Heart left ventricle (tissue), 16 donors: ENCODE measurements at regions not wholly inside any gene's neighbourhood (a gene's known extent, or its start where the extent isn't known, plus 50 kb on each side); places are given as distances from the start of the nearest gene placed in this dataset.

ENCODE experiments used
- ATAC-seq, 4 donors: fragments of 200-7000 bp; cut with Tn5 transposase; one replicate each; pipeline ENCODE4 v1.9.1; 2020 to 2022; ENCODE audit warnings: moderate library complexity in 4 of 4, mild to moderate bottlenecking in 3 of 4, moderate number of reproducible peaks in 1 of 4
- DNase-seq, 5 donors: peaks; one replicate each; pipeline ENCODE4 v3.0.0-alpha.2; 2020
- H3K27ac ChIP-seq, 12 donors: fragments of 200-600 bp; sonication (generic) in 4 of 12; one replicate each; pipeline versions ENCODE4 v1.5.0 to v1.8.0; 2016 to 2022; ENCODE audit warnings: mild to moderate bottlenecking in 2 of 12
- H3K27me3 ChIP-seq, 9 donors: fragments of 200-600 bp; sonication (generic) in 2 of 9; one replicate each; pipeline versions ENCODE4 v1.5.1 to v1.8.0; 2016 to 2022; ENCODE audit warnings: mild to moderate bottlenecking in 3 of 9
- H3K36me3 ChIP-seq, 9 donors: fragments of 200-600 bp; sonication (generic) in 2 of 9; one replicate each; pipeline versions ENCODE4 v1.5.0 to v1.8.0; 2018 to 2022; ENCODE audit warnings: mild to moderate bottlenecking in 2 of 9
- H3K4me1 ChIP-seq, 12 donors: fragments of 200-600 bp; sonication (generic) in 4 of 12; one replicate each; pipeline versions ENCODE4 v1.5.0 to v1.8.0; 2016 to 2022; ENCODE audit warnings: mild to moderate bottlenecking in 3 of 12
- H3K4me3 ChIP-seq, 12 donors: fragments of 200-600 bp; sonication (generic) in 4 of 12; one replicate each; pipeline versions ENCODE4 v1.5.0 to v1.8.0; 2017 to 2022; ENCODE audit warnings: mild to moderate bottlenecking in 9 of 12, moderate library complexity in 4 of 12
- H3K9me3 ChIP-seq, 12 donors: fragments of 200-600 bp; sonication (generic) in 4 of 12; one replicate each; pipeline versions ENCODE4 v1.5.0 to v1.8.0; 2016 to 2022; ENCODE audit warnings: mild to moderate bottlenecking in 1 of 12
- POLR2A ChIP-seq, 2 donors: fragments of 450-650 bp; IDR thresholded peaks; one replicate each; pipeline ENCODE4 v1.6.1; 2017; ENCODE audit warnings: antibody characterized with exemption in 2 of 2, mild to moderate bottlenecking in 2 of 2, moderate library complexity in 2 of 2
- WGBS, 4 donors: extraction: QIAGEN DNeasy Blood & Tissue Kit in 2 of 4; methylation state at CpG; one replicate each; pipeline versions ENCODE4 v1.1.5 to v1.1.7; 2013 to 2018; 5-methylcytosine and 5-hydroxymethylcytosine counted together
- intact Hi-C, 10 donors: fragments of 100-400 bp; cut with DNase I; formaldehyde crosslinking; loops; one replicate each; pipeline versions ENCODE4 v1.11.1 to v1.14.2; 2022
- TF ChIP-seq, protein P1 (sequence below), 12 donors: fragments of 200-600 bp; sonication (generic) in 4 of 12; IDR thresholded peaks; one replicate each; pipeline versions ENCODE4 v1.5.0 to v1.8.0; 2018 to 2022; ENCODE audit warnings: antibody characterized with exemption in 12 of 12, mild to moderate bottlenecking in 5 of 12
- donor health status: ischemic (EF 13 %, LVEDD 7.1; RV severe dilation, severe dysfunction).
- donor health status: healthy with polysubstance abuse.
- donor health status: DM: no; HTN: yes; CAD: no.
- donor health status: DM: no; HTN: no; CAD: no.
- donor health status: ischemic (EF 25% LVEDD 6.9; RV normal size, moderate dysfunction).
- donor health status: ischemic (EF 25% LVEDD 5.7; RV mildly dilated, moderate dysfunction).
- donor health status: healthy.
- donor health status: DM: yes; HTN: yes; CAD: no.
- donor health status: ischemic (EF 35%, LVEDD 5.7; RV mildly dilated, moderate dysfunction).
- donor health status: nonischemic (EF 11% LVEDD 7.7; RV severe dilation, severe dysfunction).
- donor health status: DM: yes; HTN: yes; CAD: no.
- donor health status: PGD.
- donor health status: ischemic (EF 29% LVEDD 5.4; RV normal size, mild dysfunction).
- donor health status: nonischemic (EF 23%, LVEDD 6.1; RV moderate dilation, normal function).

DNA sequence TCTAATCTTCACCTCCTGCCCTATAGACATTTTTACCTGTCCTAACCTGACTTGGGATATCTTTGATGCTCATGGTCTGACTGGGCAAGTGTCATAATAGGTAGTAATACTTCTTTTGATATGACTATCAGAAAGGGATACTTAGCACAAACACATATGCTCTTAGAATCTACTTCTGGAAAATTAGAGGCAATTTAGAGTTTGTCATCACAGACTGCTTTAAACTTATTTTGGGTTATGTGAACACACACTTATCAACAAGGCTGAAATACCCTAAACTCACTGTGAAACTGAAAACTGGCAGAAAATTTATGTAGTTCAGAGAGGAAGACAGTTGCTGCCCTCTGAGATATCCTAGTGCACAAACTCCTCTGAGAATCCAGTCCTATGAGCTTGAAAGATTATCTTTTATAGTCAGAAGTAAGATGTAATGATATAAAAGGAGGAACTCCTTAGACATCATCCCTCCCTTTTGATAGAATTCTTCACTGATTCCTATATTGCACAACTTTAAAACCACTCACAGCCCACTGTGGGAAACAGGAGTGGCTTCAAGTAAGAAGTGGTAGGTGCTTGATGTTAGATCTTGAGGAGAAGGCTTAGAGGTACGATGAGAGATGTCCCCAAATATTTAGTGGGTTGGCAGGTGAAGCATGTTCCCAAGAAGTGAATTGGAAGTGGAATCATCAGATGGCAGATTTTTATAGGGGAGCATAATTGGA lies 273.3 kb downstream of the MAN2A1 start:
- H3K4me1 ChIP-seq, result peaks cover 0 to 18% (median 0%) of the 10 kb centered on the region in 12 donors
- ATAC-seq (no peak), DNase-seq (no peak)
- H3K27me3 ChIP-seq, result no peaks in the 10 kb centered on the region
- WGBS, 4 donors, result 32 to 93% (median 73%) methylated on average over 1 of the region's 1 CpG
- intact Hi-C loops, result no loop called here
- H3K4me3 ChIP-seq, result no peak overlapping the region
- TF ChIP-seq, protein P1, sequence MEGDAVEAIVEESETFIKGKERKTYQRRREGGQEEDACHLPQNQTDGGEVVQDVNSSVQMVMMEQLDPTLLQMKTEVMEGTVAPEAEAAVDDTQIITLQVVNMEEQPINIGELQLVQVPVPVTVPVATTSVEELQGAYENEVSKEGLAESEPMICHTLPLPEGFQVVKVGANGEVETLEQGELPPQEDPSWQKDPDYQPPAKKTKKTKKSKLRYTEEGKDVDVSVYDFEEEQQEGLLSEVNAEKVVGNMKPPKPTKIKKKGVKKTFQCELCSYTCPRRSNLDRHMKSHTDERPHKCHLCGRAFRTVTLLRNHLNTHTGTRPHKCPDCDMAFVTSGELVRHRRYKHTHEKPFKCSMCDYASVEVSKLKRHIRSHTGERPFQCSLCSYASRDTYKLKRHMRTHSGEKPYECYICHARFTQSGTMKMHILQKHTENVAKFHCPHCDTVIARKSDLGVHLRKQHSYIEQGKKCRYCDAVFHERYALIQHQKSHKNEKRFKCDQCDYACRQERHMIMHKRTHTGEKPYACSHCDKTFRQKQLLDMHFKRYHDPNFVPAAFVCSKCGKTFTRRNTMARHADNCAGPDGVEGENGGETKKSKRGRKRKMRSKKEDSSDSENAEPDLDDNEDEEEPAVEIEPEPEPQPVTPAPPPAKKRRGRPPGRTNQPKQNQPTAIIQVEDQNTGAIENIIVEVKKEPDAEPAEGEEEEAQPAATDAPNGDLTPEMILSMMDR (IDR thresholded peaks at IDR 0.05), result no peak
- TF ChIP-seq POLR2A (IDR thresholded peaks at IDR 0.05), result no peak
- H3K9me3 ChIP-seq, result no peaks in the 10 kb centered on the region
- peak overlapping the region in 1 of 12 donors; percentile 17 for H3K27ac ChIP-seq
- H3K36me3 ChIP-seq, result no peaks in the 10 kb centered on the region

DNA sequence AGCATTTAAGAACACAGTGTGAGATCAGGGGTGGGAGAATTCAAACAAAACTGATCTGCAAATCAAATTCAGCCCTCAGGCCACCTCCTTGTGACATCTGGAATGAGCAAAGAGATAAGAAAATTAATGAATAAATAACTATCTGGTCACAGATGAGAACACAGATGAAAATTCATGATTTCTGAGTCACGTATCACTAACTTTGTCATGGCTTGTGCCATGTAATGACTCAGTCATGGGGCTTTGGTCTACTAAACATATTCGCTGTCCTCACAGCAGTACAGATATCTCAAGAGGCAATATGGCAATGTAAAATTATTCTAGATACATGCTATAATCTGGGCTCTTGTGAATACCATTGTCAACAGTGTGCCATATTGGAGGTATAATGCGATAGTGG lies 274.4 kb downstream of the MAN2A1 start:
- 92 to 95% (median 95%) methylated on average over 3 of the region's 3 CpGs for WGBS, 4 donors
- ATAC-seq (no peak), DNase-seq (no peak)
- H3K9me3 ChIP-seq, result no peaks in the 10 kb centered on the region
- H3K27ac ChIP-seq, result no peak overlapping the region
- no peak overlapping the region for H3K4me3 ChIP-seq
- H3K4me1 ChIP-seq, result peaks cover 0 to 18% (median 0%) of the 10 kb centered on the region in 12 donors
- intact Hi-C loops, result no loop called here
- H3K27me3 ChIP-seq, result no peaks in the 10 kb centered on the region
- no peaks in the 10 kb centered on the region for H3K36me3 ChIP-seq
- TF ChIP-seq, protein P1 (IDR thresholded peaks at IDR 0.05), result no peak
- no peak for TF ChIP-seq POLR2A (IDR thresholded peaks at IDR 0.05)

DNA sequence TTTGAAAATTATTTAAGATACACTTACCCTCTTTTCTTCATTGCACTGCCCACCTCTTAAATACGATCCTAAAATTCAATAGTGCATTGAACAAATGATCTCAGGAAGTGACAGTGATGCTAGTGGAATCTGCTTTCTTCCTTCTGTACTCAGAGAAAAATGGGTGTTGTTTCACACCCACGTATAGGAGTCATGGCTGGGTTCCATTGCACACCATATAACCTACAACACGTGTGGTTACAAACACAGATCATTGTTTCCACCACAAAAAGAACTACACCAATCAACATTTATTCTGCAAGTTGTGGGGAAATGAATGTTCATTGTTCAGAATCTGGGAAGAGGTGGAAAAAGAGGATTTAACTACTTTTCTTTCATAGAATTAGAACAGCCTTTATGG lies 275.9 kb downstream of the MAN2A1 start:
- H3K36me3 ChIP-seq, result no peaks in the 10 kb centered on the region
- H3K27ac ChIP-seq, result no peak overlapping the region
- ATAC-seq (no peak), DNase-seq (no peak)
- no peak overlapping the region for H3K4me3 ChIP-seq
- TF ChIP-seq, protein P1 (IDR thresholded peaks at IDR 0.05), result no peak
- no peak for TF ChIP-seq POLR2A (IDR thresholded peaks at IDR 0.05)
- WGBS, 4 donors, result 66 to 81% (median 72%) methylated on average over 3 of the region's 3 CpGs
- intact Hi-C loops, result no loop called here
- peaks cover 0 to 18% (median 0%) of the 10 kb centered on the region in 12 donors for H3K4me1 ChIP-seq
- H3K27me3 ChIP-seq, result no peaks in the 10 kb centered on the region
- no peaks in the 10 kb centered on the region for H3K9me3 ChIP-seq

DNA sequence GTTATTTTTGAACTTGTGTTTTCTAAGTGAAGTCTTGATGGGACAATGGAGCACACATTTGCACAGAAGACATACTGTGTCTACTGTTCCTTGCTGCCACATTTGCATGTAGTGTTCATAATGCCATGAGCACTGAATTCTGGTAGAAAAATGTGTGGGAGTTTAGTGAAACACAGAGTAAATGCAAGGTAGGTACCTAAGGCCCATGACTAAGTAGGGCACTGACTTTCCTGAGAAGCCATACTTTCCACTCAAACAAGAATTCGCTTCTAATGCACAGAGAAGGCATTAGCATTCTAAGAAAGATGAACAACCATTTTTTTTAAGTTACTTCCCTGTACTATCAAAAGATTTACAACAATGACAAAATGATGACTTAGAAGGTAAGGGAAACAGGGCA lies 282.2 kb downstream of the MAN2A1 start:
- no peak overlapping the region for H3K4me3 ChIP-seq
- DNase-seq (no peak), ATAC-seq (no peak)
- H3K4me1 ChIP-seq, result no peaks in the 10 kb centered on the region
- 90 to 94% (median 93%) methylated on average over 1 of the region's 1 CpG for WGBS, 4 donors
- no peak overlapping the region for H3K27ac ChIP-seq
- intact Hi-C loops, result no loop called here
- TF ChIP-seq, protein P1 (IDR thresholded peaks at IDR 0.05), result no peak
- H3K9me3 ChIP-seq, result no peaks in the 10 kb centered on the region
- no peaks in the 10 kb centered on the region for H3K36me3 ChIP-seq
- H3K27me3 ChIP-seq, result no peaks in the 10 kb centered on the region
